ENCODE measurements at regions not wholly inside any gene's neighbourhood (a gene's known extent, or its start where the extent isn't known, plus 50 kb on each side); places are given as distances from the start of the nearest gene placed in this dataset.
"Not testable (repeated sequence)": the region's sequence is repeated elsewhere in the genome, so short reads cannot be mapped to it uniquely, and the experiment has no call there.

- DNase-seq = no peak
These were observed 372.7 kb downstream of the EDEM1 start for GRCh38 chr3:5560199-5560598.

GRCh38 chr3:5563537-5564277 lies 376.2 kb downstream of the EDEM1 start:
- no peak for DNase-seq

- no peak for DNase-seq
These were observed 376.8 kb downstream of the EDEM1 start for GRCh38 chr3:5564278-5564666.

GRCh38 chr3:5565026-5565425 lies 377.5 kb downstream of the EDEM1 start:
- no peak for DNase-seq

GRCh38 chr3:5567113-5567512 lies 379.6 kb downstream of the EDEM1 start:
- DNase-seq = no peak

- no peak for DNase-seq
These were observed 380.9 kb downstream of the EDEM1 start for GRCh38 chr3:5568451-5568850.

- DNase-seq = no peak
These were observed 381.6 kb downstream of the EDEM1 start for GRCh38 chr3:5569152-5569551.

GRCh38 chr3:5572168-5572567 lies 384.7 kb downstream of the EDEM1 start:
- DNase-seq = no peak

GRCh38 chr3:5576277-5577011 lies 388.9 kb downstream of the EDEM1 start:
- no peak for DNase-seq

- no peak for DNase-seq
These were observed 391.7 kb downstream of the EDEM1 start for GRCh38 chr3:5579139-5579602.

GRCh38 chr3:5579946-5580345 lies 392.4 kb downstream of the EDEM1 start:
- no peak for DNase-seq

- DNase-seq = no peak
These were observed 393.3 kb downstream of the EDEM1 start for GRCh38 chr3:5580826-5581225.

GRCh38 chr3:5581743-5582142 lies 394.2 kb downstream of the EDEM1 start:
- DNase-seq = no peak

- DNase-seq = no peak
These were observed 396.4 kb downstream of the EDEM1 start for GRCh38 chr3:5583920-5584319.

- no peak for DNase-seq
These were observed 397.6 kb downstream of the EDEM1 start for GRCh38 chr3:5585085-5585484.

- DNase-seq = no peak
These were observed 419.5 kb downstream of the EDEM1 start for GRCh38 chr3:5606884-5607472.

- DNase-seq = no peak
These were observed 420.1 kb downstream of the EDEM1 start for GRCh38 chr3:5607581-5607980.

- not testable (repeated sequence) for DNase-seq
These were observed 421.5 kb downstream of the EDEM1 start for GRCh38 chr3:5608971-5609370.

GRCh38 chr3:5613599-5613998 lies 426.1 kb downstream of the EDEM1 start:
- DNase-seq = no peak

GRCh38 chr3:5616873-5617272 lies 429.4 kb downstream of the EDEM1 start:
- no peak for DNase-seq

- no peak for DNase-seq
These were observed 430.7 kb downstream of the EDEM1 start for GRCh38 chr3:5618170-5618569.

- no peak for DNase-seq
These were observed 442.9 kb downstream of the EDEM1 start for GRCh38 chr3:5630406-5630805.

- no peak for DNase-seq
These were observed 446.5 kb downstream of the EDEM1 start for GRCh38 chr3:5633960-5634359.

GRCh38 chr3:5634411-5634810 lies 446.9 kb downstream of the EDEM1 start:
- no peak for DNase-seq
